Vagina (tissue), 2 donors: ENCODE measurements at regions not wholly inside any gene's neighbourhood (a gene's known extent, or its start where the extent isn't known, plus 50 kb on each side); places are given as distances from the start of the nearest gene placed in this dataset.

Experiments
- DNase-seq, 2 donors: peaks; one replicate each; pipeline ENCODE4 v3.0.0-alpha.2; 2017; ENCODE audit errors: extremely low spot score in 2 of 2
- H3K27ac ChIP-seq: fragments of 200-600 bp; sonication (generic); one replicate; pipeline ENCODE4 v1.5.1; 2019
- H3K27me3 ChIP-seq: fragments of 200-600 bp; sonication (generic); one replicate; pipeline ENCODE4 v1.5.1; 2019
- H3K36me3 ChIP-seq, 2 donors: fragments of 200-600 bp; sonication (generic); one replicate each; pipeline ENCODE4 v1.5.1; 2017 to 2019
- H3K4me1 ChIP-seq: fragments of 200-600 bp; sonication (generic); one replicate; pipeline ENCODE4 v1.5.1; 2019
- H3K4me3 ChIP-seq, 2 donors: fragments of 200-600 bp; sonication (generic); 1 replicate in 1 of 2; 2 replicates in 1 of 2; pipeline ENCODE4 v1.5.1; 2016 to 2019
- H3K9me3 ChIP-seq: fragments of 200-600 bp; sonication (generic); one replicate; pipeline ENCODE4 v1.5.1; 2019
- POLR2A ChIP-seq, 2 donors: fragments of 450-650 bp; IDR thresholded peaks; one replicate each; pipeline ENCODE4 v1.6.1; 2017; ENCODE audit warnings: antibody characterized with exemption in 2 of 2, mild to moderate bottlenecking in 2 of 2, moderate library complexity in 2 of 2
- POLR2AphosphoS5 ChIP-seq, 2 donors: sonication (generic); formaldehyde crosslinking; IDR thresholded peaks; one replicate each; pipeline ENCODE4 v1.9.0; 2017; ENCODE audit warnings: antibody characterized with exemption in 2 of 2, mild to moderate bottlenecking in 2 of 2, low read depth in 1 of 2; ENCODE audit not compliant: insufficient read depth in 1 of 2
- intact Hi-C: fragments of 100-400 bp; cut with DNase I; formaldehyde crosslinking; loops from one replicate; pipeline ENCODE4 v1.15.1; 2023
- TF ChIP-seq, protein P1 (sequence below), 3 experiments: fragments of 450-650 bp in 2 of 3; fragments of 200-600 bp in 1 of 3; sonication (generic) in 1 of 3; IDR thresholded peaks; one replicate each; pipeline ENCODE4 v1.5.1; 2017 to 2019; ENCODE audit warnings: antibody characterized with exemption in 3 of 3, mild to moderate bottlenecking in 2 of 3, moderate library complexity in 2 of 3

DNA sequence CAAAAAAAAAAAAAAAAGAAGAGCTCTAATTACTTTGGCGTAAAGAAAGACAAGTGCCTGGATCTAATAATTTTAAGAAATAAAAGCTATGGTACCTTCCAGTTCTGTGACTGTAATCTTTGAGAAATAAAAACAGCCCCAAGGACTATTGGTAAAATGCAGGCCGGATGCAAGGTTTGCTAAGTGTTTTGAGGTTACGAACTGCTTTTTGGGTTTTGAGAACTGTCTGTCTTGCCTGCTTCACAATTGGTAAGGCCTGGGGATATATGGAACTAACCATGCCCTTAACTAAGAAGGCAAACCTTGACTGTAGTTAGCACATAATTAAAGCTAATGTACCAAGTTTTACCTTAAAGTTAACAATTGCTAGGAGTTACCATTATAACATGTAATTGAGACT, 388.4 kb upstream of the CBLB start:
- Histone ChIP-seq H3K9me3 (no peaks in the 10 kb centered on the region), H3K27ac (no peak overlapping the region), H3K36me3 (no peaks in the 10 kb centered on the region), H3K4me1 (no peaks in the 10 kb centered on the region), H3K27me3 (no peaks in the 10 kb centered on the region), H3K4me3 (no peak overlapping the region)
- intact Hi-C loops, result no loop called here
- TF ChIP-seq, protein P1, sequence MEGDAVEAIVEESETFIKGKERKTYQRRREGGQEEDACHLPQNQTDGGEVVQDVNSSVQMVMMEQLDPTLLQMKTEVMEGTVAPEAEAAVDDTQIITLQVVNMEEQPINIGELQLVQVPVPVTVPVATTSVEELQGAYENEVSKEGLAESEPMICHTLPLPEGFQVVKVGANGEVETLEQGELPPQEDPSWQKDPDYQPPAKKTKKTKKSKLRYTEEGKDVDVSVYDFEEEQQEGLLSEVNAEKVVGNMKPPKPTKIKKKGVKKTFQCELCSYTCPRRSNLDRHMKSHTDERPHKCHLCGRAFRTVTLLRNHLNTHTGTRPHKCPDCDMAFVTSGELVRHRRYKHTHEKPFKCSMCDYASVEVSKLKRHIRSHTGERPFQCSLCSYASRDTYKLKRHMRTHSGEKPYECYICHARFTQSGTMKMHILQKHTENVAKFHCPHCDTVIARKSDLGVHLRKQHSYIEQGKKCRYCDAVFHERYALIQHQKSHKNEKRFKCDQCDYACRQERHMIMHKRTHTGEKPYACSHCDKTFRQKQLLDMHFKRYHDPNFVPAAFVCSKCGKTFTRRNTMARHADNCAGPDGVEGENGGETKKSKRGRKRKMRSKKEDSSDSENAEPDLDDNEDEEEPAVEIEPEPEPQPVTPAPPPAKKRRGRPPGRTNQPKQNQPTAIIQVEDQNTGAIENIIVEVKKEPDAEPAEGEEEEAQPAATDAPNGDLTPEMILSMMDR (IDR thresholded peaks at IDR 0.05), result no peak
- TF ChIP-seq POLR2AphosphoS5 (IDR thresholded peaks at IDR 0.05; ENCODE audit: insufficient read depth in 1 of 2, low read depth in 1 of 2), result no peak
- TF ChIP-seq POLR2A (IDR thresholded peaks at IDR 0.05), result no peak
- no peak for DNase-seq

DNA sequence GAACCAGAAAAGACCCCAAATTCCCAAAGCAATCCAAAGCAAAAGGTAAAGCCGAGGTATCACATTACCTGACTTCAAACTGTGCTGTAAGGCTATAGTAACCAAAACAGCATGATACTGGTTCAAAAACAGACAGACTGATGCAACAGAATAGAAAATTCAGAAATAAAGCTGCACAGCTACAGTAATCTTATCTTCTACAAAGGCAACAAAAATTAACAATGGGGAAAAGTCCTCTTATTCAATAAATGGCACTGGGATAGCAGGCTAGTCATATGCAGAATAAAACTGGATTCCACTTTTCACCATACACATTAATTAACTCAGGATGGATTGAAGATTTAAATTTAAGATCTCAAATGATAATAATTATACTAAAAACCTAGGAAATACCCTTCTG, 392.6 kb upstream of the CBLB start:
- no peaks in the 10 kb centered on the region for H3K27me3 ChIP-seq
- no peaks in the 10 kb centered on the region for H3K4me1 ChIP-seq
- no peaks in the 10 kb centered on the region for H3K9me3 ChIP-seq
- intact Hi-C loops, result no loop called here
- DNase-seq, result no peak
- no peaks in the 10 kb centered on the region for H3K36me3 ChIP-seq
- H3K4me3 ChIP-seq, result no peak overlapping the region
- no peak overlapping the region for H3K27ac ChIP-seq
- TF ChIP-seq POLR2AphosphoS5 (IDR thresholded peaks at IDR 0.05; ENCODE audit: insufficient read depth in 1 of 2, low read depth in 1 of 2) (no peak), POLR2A (IDR thresholded peaks at IDR 0.05) (no peak)
- TF ChIP-seq, protein P1 (IDR thresholded peaks at IDR 0.05), result no peak

DNA sequence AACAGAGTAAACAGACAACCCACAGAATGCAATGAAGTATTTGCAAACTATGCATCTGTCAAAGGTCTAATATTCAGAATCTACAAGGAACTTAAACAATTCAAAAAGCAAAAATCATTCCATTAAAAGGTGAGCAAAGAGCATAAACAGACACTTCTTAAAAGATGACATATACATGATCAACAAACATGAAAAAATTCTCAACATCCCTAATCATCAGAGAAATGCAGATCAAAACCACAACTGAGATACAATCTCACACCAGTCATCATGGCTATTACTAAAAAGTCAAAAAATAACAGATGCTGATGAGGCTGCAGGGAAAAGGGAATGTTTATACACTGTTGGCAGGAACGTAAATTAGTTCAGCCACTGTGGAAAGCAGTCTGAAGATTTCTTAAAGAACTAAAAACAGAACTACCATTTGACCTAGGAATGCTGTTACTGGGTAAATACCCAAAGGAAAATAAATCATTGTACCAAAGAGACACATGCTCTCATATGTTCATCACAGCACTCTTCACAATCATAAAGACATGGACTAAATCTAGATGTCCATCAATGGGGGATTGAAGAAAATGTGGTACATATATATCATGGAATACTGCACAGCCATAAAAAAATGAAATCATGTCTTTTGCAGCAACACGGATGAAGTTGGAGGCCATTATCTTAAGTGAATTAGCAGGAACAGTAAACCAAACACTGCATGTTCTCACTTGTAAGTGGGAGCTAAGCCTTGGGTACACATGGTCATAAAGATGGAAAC, 393.3 kb upstream of the CBLB start:
- H3K36me3 ChIP-seq, result no peaks in the 10 kb centered on the region
- H3K27me3 ChIP-seq, result no peaks in the 10 kb centered on the region
- no peak for DNase-seq
- H3K4me3 ChIP-seq, result no peak overlapping the region
- H3K4me1 ChIP-seq, result no peaks in the 10 kb centered on the region
- intact Hi-C loops, result no loop called here
- TF ChIP-seq, protein P1 (IDR thresholded peaks at IDR 0.05), result no peak
- no peak for TF ChIP-seq POLR2A (IDR thresholded peaks at IDR 0.05)
- TF ChIP-seq POLR2AphosphoS5 (IDR thresholded peaks at IDR 0.05; ENCODE audit: insufficient read depth in 1 of 2, low read depth in 1 of 2), result no peak
- no peaks in the 10 kb centered on the region for H3K9me3 ChIP-seq
- no peak overlapping the region for H3K27ac ChIP-seq

DNA sequence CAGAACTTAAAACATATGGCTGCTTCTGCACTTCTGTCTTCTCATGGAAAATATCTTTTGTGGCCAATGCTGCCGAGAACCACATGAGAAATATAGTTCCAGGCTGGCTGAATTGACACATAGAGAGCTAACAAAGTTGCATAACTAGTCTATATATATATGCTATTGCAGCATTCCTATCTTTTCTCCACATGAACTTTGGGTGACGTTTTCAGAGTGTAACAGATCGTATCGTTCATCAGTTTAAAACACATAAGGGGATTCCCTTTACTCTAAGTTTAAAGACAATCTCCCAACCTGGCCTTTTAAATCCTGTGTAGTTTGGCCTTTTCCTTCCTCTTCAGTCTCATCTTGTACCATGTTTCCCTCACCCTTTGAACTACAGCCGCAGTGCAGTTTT, 394.2 kb upstream of the CBLB start:
- Histone ChIP-seq H3K9me3 (no peaks in the 10 kb centered on the region), H3K36me3 (no peaks in the 10 kb centered on the region), H3K27me3 (no peaks in the 10 kb centered on the region), H3K4me1 (no peaks in the 10 kb centered on the region), H3K27ac (no peak overlapping the region), H3K4me3 (no peak overlapping the region)
- DNase-seq, result no peak
- TF ChIP-seq, protein P1 (IDR thresholded peaks at IDR 0.05), result no peak
- no peak for TF ChIP-seq POLR2AphosphoS5 (IDR thresholded peaks at IDR 0.05; ENCODE audit: insufficient read depth in 1 of 2, low read depth in 1 of 2)
- TF ChIP-seq POLR2A (IDR thresholded peaks at IDR 0.05), result no peak
- intact Hi-C loops, result no loop called here

DNA sequence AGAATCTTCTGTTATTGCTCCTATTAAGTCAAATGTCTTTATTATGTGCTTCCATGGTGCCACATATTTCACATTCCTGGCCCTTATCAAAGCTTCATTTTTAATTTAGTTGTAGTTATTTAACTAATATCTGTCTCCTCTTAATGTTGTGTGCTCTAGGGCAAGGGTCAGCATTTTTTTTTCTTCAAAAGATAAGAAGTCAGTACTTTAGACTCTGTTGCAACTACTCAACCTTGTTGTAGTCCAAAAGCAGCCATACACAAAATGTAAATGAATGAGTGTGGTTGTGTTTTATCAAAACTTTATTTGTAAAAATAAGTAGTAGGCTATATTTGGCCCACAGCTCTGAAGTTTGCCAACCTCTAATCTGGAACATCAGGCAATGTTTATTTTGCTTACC, 394.7 kb upstream of the CBLB start:
- Histone ChIP-seq H3K27ac (no peak overlapping the region), H3K4me1 (no peaks in the 10 kb centered on the region), H3K36me3 (no peaks in the 10 kb centered on the region), H3K9me3 (no peaks in the 10 kb centered on the region), H3K27me3 (no peaks in the 10 kb centered on the region), H3K4me3 (no peak overlapping the region)
- TF ChIP-seq, protein P1 (IDR thresholded peaks at IDR 0.05), result no peak
- TF ChIP-seq POLR2AphosphoS5 (IDR thresholded peaks at IDR 0.05; ENCODE audit: insufficient read depth in 1 of 2, low read depth in 1 of 2), result no peak
- no peak for TF ChIP-seq POLR2A (IDR thresholded peaks at IDR 0.05)
- no peak for DNase-seq
- intact Hi-C loops, result no loop called here
